ENCODE measurements at regions not wholly inside any gene's neighbourhood (a gene's known extent, or its start where the extent isn't known, plus 50 kb on each side); places are given as distances from the start of the nearest gene placed in this dataset.

- TF ChIP-seq EZH2 (IDR thresholded peaks at IDR 0.05; ENCODE audit: insufficient read depth, poor library complexity, severe bottlenecking) (no peak), EZH2phosphoT487 (IDR thresholded peaks at IDR 0.05; ENCODE audit: insufficient read depth, low read depth) (no peak)
Measured at GRCh38 chr2:180790891-180791290, 189.5 kb upstream of the UBE2E3 start.
